Rectal smooth muscle tissue (tissue), 1 donor: ENCODE measurements at regions not wholly inside any gene's neighbourhood (a gene's known extent, or its start where the extent isn't known, plus 50 kb on each side); places are given as distances from the start of the nearest gene placed in this dataset.

Experiments
- H3K27ac ChIP-seq: one replicate; pipeline ENCODE4 v1.7.0; 2013; ENCODE audit warnings: low read depth, low read length, inconsistent platforms
- H3K27me3 ChIP-seq: one replicate; pipeline ENCODE4 v1.7.0; 2013; ENCODE audit warnings: low read length; ENCODE audit not compliant: control insufficient read depth, insufficient read depth
- H3K36me3 ChIP-seq: one replicate; pipeline ENCODE4 v1.7.0; 2013; ENCODE audit warnings: low read length; ENCODE audit not compliant: control insufficient read depth, insufficient read depth
- H3K4me1 ChIP-seq: one replicate; pipeline ENCODE4 v1.7.0; 2013; ENCODE audit warnings: low read length; ENCODE audit not compliant: control insufficient read depth, insufficient read depth
- H3K4me3 ChIP-seq: one replicate; pipeline ENCODE4 v1.7.0; 2013; ENCODE audit warnings: low read length
- H3K9ac ChIP-seq: one replicate; pipeline ENCODE4 v1.7.0; 2013; ENCODE audit warnings: low read length

DNA sequence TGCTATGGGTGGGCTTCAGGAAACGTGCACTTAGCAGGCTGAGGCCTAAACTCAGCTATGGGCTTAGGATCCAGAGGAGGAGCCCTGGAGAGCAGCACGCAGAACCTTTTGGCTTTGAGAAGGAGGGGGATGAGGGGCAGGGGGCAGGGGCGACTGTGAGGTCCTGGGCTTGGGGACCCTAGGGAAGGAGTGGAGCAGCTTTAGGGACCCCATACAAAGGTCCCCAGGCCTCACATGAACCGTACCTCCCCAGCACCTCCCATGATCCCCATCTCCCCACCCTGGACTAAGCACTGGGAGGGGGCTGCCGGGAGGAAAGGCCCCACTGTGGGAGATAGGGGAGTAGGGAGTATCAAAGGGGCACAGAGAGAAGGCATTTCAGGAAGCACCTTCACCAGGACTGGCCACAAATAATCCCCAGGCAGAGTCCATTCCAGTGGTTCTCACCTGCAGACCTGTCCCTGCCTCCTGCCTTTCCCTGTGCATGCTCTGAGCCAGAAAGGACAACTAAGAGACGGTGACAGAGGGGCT lies 62.0 kb upstream of the KLF13 start:
- Histone ChIP-seq H3K36me3 (no peaks in the 10 kb centered on the region), H3K27me3 (no peaks in the 10 kb centered on the region), H3K27ac (no peak overlapping the region), H3K9ac (no peak overlapping the region), H3K4me1 (no peaks in the 10 kb centered on the region), H3K4me3 (no peak overlapping the region)

DNA sequence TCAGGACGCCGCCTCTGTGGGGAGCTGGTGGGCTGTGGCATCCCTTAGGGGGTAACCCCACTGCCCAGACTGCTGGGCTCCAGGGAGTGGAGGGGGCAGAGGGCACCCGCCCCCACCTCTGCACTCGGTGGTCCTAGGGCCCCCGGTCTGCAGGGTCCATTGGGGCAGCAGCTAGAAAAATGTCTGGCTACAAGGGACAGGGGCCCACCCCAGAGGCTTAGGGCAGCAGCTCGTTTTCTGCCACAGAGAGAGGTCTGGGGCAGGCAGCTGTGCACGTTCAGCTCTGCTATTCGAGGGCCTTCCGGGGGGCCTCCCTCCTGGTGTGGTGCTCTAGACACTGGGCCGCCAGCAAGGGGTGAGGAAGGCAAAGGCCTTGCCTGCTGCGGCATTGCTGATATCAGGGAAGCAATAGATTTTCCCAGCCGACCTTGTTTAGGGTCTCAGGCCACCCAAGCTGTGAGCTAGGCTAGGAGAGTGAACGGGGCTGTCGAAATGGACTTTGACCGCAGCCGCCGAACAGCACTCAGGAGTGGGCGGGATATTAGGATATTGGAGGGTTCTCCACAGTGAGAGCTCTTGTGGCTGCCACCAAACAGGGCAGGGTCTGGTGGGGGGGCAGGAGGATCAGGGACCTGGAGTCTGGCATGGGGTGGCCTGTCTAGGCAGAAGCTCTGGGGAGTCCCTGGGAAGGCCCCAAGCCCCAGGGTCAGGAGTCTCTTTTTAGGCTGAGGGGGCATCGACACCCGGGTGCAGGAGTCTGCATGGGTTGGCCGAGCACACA lies 61.4 kb upstream of the KLF13 start:
- Histone ChIP-seq H3K9ac (no peak overlapping the region), H3K4me3 (no peak overlapping the region), H3K36me3 (no peaks in the 10 kb centered on the region), H3K4me1 (no peaks in the 10 kb centered on the region), H3K27ac (no peak overlapping the region), H3K27me3 (no peaks in the 10 kb centered on the region)

GRCh38 chr15:31265871-31266711 lies 60.5 kb upstream of the KLF13 start:
- H3K27ac ChIP-seq: no peak overlapping the region
- no peak overlapping the region for H3K9ac ChIP-seq
- no peak overlapping the region for H3K4me3 ChIP-seq
- H3K36me3 ChIP-seq: no peaks in the 10 kb centered on the region
- H3K27me3 ChIP-seq: no peaks in the 10 kb centered on the region
- no peaks in the 10 kb centered on the region for H3K4me1 ChIP-seq

DNA sequence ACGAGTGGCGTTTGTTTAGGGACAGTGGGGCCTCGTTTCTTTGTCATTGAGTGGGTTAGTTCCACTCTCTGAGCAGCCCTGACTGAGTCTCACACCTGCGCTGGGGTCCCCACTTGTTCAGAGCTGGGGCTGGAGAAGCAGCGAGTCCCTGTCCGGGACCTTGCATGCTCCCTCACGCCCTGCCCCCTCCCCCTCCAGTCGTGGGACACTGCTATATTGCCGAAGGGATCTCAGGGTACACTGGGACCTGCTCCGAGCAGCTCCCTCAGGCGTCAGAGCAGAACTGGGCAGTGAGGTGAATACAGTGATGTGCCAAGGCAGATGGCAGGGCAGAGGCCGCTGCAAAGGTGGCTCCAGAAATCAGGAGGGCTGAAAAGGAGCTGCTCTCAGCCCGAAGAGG lies 59.9 kb upstream of the KLF13 start:
- H3K4me3 ChIP-seq: no peak overlapping the region
- H3K36me3 ChIP-seq: no peaks in the 10 kb centered on the region
- no peaks in the 10 kb centered on the region for H3K27me3 ChIP-seq
- no peaks in the 10 kb centered on the region for H3K4me1 ChIP-seq
- H3K9ac ChIP-seq: no peak overlapping the region
- H3K27ac ChIP-seq: no peak overlapping the region

DNA sequence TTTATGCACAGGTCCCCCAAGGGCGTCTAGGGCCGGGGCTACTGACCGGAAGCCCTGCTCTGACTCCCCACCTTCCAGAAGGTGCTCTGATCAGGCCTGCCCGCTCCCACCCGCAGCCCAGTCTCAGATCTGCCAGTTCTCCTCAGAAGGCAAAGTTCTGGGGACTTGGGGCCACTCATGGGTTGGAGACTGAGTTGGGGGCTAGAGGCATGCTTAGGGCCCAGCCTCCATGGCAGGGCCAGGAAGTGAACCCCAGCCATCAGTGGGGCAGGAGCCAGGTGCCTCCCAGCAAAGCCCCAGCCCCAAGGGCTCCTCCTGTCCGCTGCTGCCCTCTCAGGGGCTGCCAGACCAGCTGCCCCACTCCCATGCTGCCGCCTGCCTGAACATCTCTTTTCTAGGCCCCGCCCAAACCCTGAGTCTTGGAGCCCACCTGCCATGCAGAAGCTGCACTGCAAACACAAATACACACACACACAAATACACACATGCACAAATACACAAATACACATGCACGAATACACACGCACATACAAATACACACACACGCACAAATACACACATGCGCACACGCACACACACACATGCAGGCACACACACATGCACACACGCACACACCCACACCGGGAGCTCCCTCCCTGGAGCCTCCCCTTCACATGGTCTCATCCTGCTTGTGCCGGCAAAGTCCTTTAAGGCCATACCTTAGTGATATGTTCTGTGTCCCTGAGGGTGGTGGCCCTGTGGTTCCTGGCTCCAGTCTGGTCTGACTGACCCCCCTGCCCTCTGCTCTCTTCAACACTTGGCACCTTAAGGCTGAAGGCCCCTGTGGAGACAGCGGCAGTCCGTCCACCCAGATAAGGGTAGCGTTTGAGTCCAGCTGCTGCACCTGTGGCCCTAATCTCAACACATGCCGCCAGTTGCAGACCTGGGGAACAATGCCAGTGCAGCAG lies 59.2 kb upstream of the KLF13 start:
- Histone ChIP-seq H3K27ac (no peak overlapping the region), H3K9ac (no peak overlapping the region), H3K4me1 (no peaks in the 10 kb centered on the region)

GRCh38 chr15:31268108-31268501 lies 58.5 kb upstream of the KLF13 start:
- no peak overlapping the region for H3K27ac ChIP-seq
- H3K9ac ChIP-seq: no peak overlapping the region
- no peaks in the 10 kb centered on the region for H3K36me3 ChIP-seq
- no peaks in the 10 kb centered on the region for H3K27me3 ChIP-seq
- H3K4me3 ChIP-seq: no peak overlapping the region
- H3K4me1 ChIP-seq: no peaks in the 10 kb centered on the region

More for the DNA sequence above, 59.2 kb upstream of the KLF13 start:
- Histone ChIP-seq H3K27me3 (no peaks in the 10 kb centered on the region), H3K4me3 (no peak overlapping the region), H3K36me3 (no peaks in the 10 kb centered on the region)

GRCh38 chr15:31268911-31269784 lies 57.5 kb upstream of the KLF13 start:
- Histone ChIP-seq H3K9ac (no peak overlapping the region), H3K27ac (no peak overlapping the region), H3K4me3 (no peak overlapping the region), H3K4me1 (no peaks in the 10 kb centered on the region), H3K36me3 (no peaks in the 10 kb centered on the region), H3K27me3 (no peaks in the 10 kb centered on the region)

DNA sequence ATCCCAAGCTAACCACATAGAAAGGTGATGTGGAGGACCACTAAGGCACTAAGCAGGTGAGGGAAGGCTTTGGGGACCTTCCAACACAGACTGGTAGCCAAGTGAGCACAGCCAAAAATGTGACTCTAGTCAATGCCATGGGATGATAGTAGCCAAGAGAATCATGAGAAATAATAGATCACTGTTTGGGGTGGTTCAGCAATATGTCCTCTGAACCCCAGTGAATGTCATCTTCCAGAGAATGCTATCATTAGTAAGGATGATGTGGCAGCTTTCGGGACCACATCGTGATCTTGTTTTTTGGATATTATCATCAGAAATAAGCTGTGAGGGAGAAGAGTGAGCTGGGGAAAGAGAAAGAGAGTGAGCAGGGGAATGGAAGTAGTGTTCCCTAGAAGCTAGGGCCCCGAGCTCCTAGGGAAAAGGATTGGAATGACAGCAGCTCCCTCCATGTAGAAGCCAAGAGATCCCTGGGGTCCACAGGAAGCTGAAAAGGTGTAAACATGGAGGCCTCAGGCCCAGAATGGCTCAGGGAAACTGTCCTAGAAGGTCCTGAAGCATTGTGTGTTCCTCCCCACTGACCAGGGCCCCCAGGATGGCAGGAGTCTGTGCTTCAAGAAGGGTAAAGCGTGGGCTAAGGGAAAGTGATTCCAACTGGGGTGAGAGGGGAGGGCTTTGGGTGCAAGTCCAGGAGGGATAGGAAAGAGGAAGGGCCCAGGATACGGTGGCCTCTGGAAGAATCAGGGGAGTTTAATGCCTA lies 56.6 kb upstream of the KLF13 start:
- H3K36me3 ChIP-seq: no peaks in the 10 kb centered on the region
- no peaks in the 10 kb centered on the region for H3K27me3 ChIP-seq
- no peak overlapping the region for H3K27ac ChIP-seq
- no peaks in the 10 kb centered on the region for H3K4me1 ChIP-seq
- H3K9ac ChIP-seq: no peak overlapping the region
- no peak overlapping the region for H3K4me3 ChIP-seq

DNA sequence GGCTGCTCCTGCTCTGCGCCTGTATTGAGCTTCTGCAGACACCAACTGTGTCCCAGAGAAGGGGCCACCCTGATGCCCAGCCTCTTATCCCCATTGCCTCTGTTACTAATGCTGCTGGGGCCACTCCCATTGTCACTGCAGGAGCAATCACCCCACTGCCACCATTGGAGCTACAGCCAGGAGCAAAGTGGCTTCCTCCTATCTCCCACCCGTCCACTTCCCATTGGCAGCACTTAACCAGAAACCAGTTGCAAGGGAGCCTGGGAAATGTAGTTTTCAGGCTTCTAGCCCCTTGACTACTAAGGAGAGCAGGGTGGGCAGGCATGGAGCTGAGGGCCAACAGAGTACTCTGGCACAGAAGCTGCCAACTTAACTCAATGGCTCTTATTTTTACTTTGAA lies 55.9 kb upstream of the KLF13 start:
- no peak overlapping the region for H3K4me3 ChIP-seq
- no peak overlapping the region for H3K27ac ChIP-seq
- no peaks in the 10 kb centered on the region for H3K4me1 ChIP-seq
- no peaks in the 10 kb centered on the region for H3K27me3 ChIP-seq
- no peaks in the 10 kb centered on the region for H3K36me3 ChIP-seq
- H3K9ac ChIP-seq: no peak overlapping the region

GRCh38 chr15:31271224-31271635 lies 55.4 kb upstream of the KLF13 start:
- Histone ChIP-seq H3K4me1 (no peaks in the 10 kb centered on the region), H3K9ac (no peak overlapping the region), H3K36me3 (no peaks in the 10 kb centered on the region), H3K27me3 (no peaks in the 10 kb centered on the region), H3K27ac (no peak overlapping the region), H3K4me3 (no peak overlapping the region)
